ENCODE measurements at regions not wholly inside any gene's neighbourhood (a gene's known extent, or its start where the extent isn't known, plus 50 kb on each side); places are given as distances from the start of the nearest gene placed in this dataset.

- Histone ChIP-seq H3K27me3 (ENCODE audit: control insufficient read depth in 2 of 2, insufficient read depth in 2 of 2, low read length in 2 of 2) (no peaks in the 10 kb centered on the region), H2AFZ (ENCODE audit: low read depth, low read length) (no peak overlapping the region), H3K4me2 (ENCODE audit: insufficient read depth, low read length) (no peak overlapping the region), H3K36me3 (ENCODE audit: control insufficient read depth in 2 of 2, extremely low read depth in 1 of 2, insufficient read depth in 2 of 2, low read length in 2 of 2) (no peaks in the 10 kb centered on the region), H3K4me1 (ENCODE audit: control insufficient read depth, extremely low read depth, insufficient read depth, low read length) (no peaks in the 10 kb centered on the region), H3K79me2 (ENCODE audit: control insufficient read depth, insufficient read depth, low read length) (no peaks in the 10 kb centered on the region), H4K20me1 (replicated peaks; ENCODE audit: control insufficient read depth, extremely low read depth, insufficient read depth, low read length) (no peaks in the 10 kb centered on the region), H3K9ac (replicated peaks; ENCODE audit: extremely low read depth, insufficient read depth, low read length) (no peak overlapping the region), H3K4me3 (replicated peaks in 1 of 3; ENCODE audit: insufficient read depth in 1 of 3, low read depth in 1 of 3, low read length in 3 of 3) (no peak overlapping the region), H3K27ac (ENCODE audit: insufficient read depth, low read depth, low read length) (no peak overlapping the region), H3K9me3 (replicated peaks; ENCODE audit: control insufficient read depth, insufficient read depth, low read length) (no peaks in the 10 kb centered on the region), H3K9me1 (replicated peaks; ENCODE audit: control insufficient read depth, extremely low read depth, insufficient read depth, low read length) (no peaks in the 10 kb centered on the region)
- FAIRE-seq (no peak), DNase-seq (ENCODE audit: low read depth, low spot score) (no peak)
- dilution Hi-C loops (cut with MboI; ENCODE audit: extremely low pct_ligation_motif_present, low sequenced_read_pairs): no loop called here
- intact Hi-C loops (cut with micrococcal nuclease): loop anchor here (2.0 kb wide), 1 partner anchor 1697 kb away; no protein-coding TSS in a partner anchor
- POLR2A ChIA-PET: no interaction called here
- TF ChIP-seq POLR2AphosphoS5 (IDR thresholded peaks at IDR 0.05; ENCODE audit: insufficient read depth, low read depth, low read length): no peak
- no peak for TF ChIP-seq POLR2A (IDR thresholded peaks at IDR 0.05; ENCODE audit: low read depth, low read length)
- TF ChIP-seq, protein P1, sequence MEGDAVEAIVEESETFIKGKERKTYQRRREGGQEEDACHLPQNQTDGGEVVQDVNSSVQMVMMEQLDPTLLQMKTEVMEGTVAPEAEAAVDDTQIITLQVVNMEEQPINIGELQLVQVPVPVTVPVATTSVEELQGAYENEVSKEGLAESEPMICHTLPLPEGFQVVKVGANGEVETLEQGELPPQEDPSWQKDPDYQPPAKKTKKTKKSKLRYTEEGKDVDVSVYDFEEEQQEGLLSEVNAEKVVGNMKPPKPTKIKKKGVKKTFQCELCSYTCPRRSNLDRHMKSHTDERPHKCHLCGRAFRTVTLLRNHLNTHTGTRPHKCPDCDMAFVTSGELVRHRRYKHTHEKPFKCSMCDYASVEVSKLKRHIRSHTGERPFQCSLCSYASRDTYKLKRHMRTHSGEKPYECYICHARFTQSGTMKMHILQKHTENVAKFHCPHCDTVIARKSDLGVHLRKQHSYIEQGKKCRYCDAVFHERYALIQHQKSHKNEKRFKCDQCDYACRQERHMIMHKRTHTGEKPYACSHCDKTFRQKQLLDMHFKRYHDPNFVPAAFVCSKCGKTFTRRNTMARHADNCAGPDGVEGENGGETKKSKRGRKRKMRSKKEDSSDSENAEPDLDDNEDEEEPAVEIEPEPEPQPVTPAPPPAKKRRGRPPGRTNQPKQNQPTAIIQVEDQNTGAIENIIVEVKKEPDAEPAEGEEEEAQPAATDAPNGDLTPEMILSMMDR (IDR thresholded peaks at IDR 0.05; ENCODE audit: extremely low read depth in 1 of 2, insufficient read depth in 1 of 2, low read depth in 1 of 2, low read length in 2 of 2): no peak
- CTCF ChIA-PET: interaction anchor here (0.6 to 5.6 kb wide), 49 partner anchors 9 to 1912 kb away, joined by 3 to 207 read pairs (median 5); partner anchors contain the start of gene MAFB
- BruUV-seq (replicated peaks): no TSS peak
These were observed 66.7 kb upstream of the TOP1 start for GRCh38 chr20:40961686-40962640.
